Natural killer cell (primary cell): ENCODE measurements at regions not wholly inside any gene's neighbourhood (a gene's known extent, or its start where the extent isn't known, plus 50 kb on each side); places are given as distances from the start of the nearest gene placed in this dataset.
"Not testable (repeated sequence)": the region's sequence is repeated elsewhere in the genome, so short reads cannot be mapped to it uniquely, and the experiment has no call there.

Experiments used
- ATAC-seq, 3 donors: fragments of 150-1000 bp in 2 of 3; fragments of 200-7000 bp in 1 of 3; cut with Tn5 transposase; 1 replicate in 1 of 3; 2 replicates in 2 of 3; pipeline ENCODE4 v1.10.0; 2021; ENCODE audit warnings: mild to moderate bottlenecking in 2 of 3, moderate library complexity in 2 of 3
- DNase-seq, 2 donors: peaks; one replicate each; pipeline versions ENCODE4 v3.0.0 to v3.0.0-alpha.2; 2013 to 2021; ENCODE audit warnings: mixed read lengths in 1 of 2
- H3K27ac ChIP-seq: one replicate; pipeline ENCODE4 v1.5.1; 2013; ENCODE audit warnings: mild to moderate bottlenecking, low read length
- H3K27me3 ChIP-seq: one replicate; pipeline ENCODE4 v1.6.1; 2013; ENCODE audit warnings: low read length; ENCODE audit not compliant: control insufficient read depth, insufficient read depth
- H3K36me3 ChIP-seq: one replicate; pipeline ENCODE4 v1.6.1; 2013; ENCODE audit warnings: low read length; ENCODE audit not compliant: control insufficient read depth, insufficient read depth
- H3K4me1 ChIP-seq: one replicate; pipeline ENCODE4 v1.6.1; 2013; ENCODE audit warnings: low read length; ENCODE audit not compliant: control insufficient read depth, insufficient read depth
- H3K4me3 ChIP-seq: one replicate; pipeline ENCODE4 v1.5.1; 2013; ENCODE audit warnings: low read length
- H3K9me3 ChIP-seq: one replicate; pipeline ENCODE4 v1.6.1; 2013; ENCODE audit warnings: low read length; ENCODE audit not compliant: control insufficient read depth, insufficient read depth
- H3K27ac Mint-ChIP-seq, 2 donors: one replicate each; pipeline ENCODE4 v1.8.0; 2022; ENCODE audit warnings: mild to moderate bottlenecking in 2 of 2, mixed read lengths in 2 of 2, moderate library complexity in 1 of 2
- H3K27me3 Mint-ChIP-seq, 2 donors: one replicate each; pipeline ENCODE4 v1.8.0; 2022; ENCODE audit warnings: low read depth in 2 of 2, mixed read lengths in 2 of 2
- H3K36me3 Mint-ChIP-seq: one replicate; pipeline ENCODE4 v1.8.0; 2022; ENCODE audit warnings: mixed read lengths
- H3K4me1 Mint-ChIP-seq, 2 donors: one replicate each; pipeline ENCODE4 v1.8.0; 2022; ENCODE audit warnings: mixed read lengths in 2 of 2
- H3K4me3 Mint-ChIP-seq: one replicate; pipeline ENCODE4 v1.8.0; 2022; ENCODE audit warnings: mild to moderate bottlenecking, moderate library complexity, mixed read lengths
- H3K9me3 Mint-ChIP-seq, 2 donors: one replicate each; pipeline ENCODE4 v1.8.0; 2022; ENCODE audit warnings: mixed read lengths in 2 of 2
- CTCF ChIP-seq: fragments of 200-600 bp; IDR thresholded peaks from one replicate; pipeline ENCODE4 v1.8.0; 2022; ENCODE audit warnings: antibody characterized with exemption
- WGBS: methylation state at CpG from one replicate; pipeline ENCODE4 v1.1.7; 2013; ENCODE audit warnings: missing lambda C conversion rate; ENCODE audit not compliant: insufficient coverage; 5-methylcytosine and 5-hydroxymethylcytosine counted together
- intact Hi-C: fragments of 100-400 bp; cut with micrococcal nuclease; formaldehyde crosslinking; loops from one replicate; pipeline ENCODE4 v1.14.2; 2022

- WGBS: 93% methylated on average over 3 of the region's 4 CpGs
- TF ChIP-seq CTCF: no peak
- Mint-ChIP-seq H3K9me3 (peaks cover 0 to 2% of the 10 kb centered on the region in 2 donors), H3K36me3 (no peaks in the 10 kb centered on the region), H3K4me3 (no peak overlapping the region), H3K27me3 (no peaks in the 10 kb centered on the region), H3K27ac (no peak overlapping the region), H3K4me1 (no peaks in the 10 kb centered on the region)
- Histone ChIP-seq H3K4me1 (no peaks in the 10 kb centered on the region), H3K27ac (no peak overlapping the region), H3K9me3 (no peaks in the 10 kb centered on the region), H3K4me3 (no peak overlapping the region), H3K36me3 (no peaks in the 10 kb centered on the region), H3K27me3 (no peaks in the 10 kb centered on the region)
- intact Hi-C loops: loop anchor here (5.0 kb wide), 1 partner anchor 51 kb away; no protein-coding TSS in a partner anchor
- ATAC-seq (no peak), DNase-seq (no peak)
Observed at GRCh38 chr1:242662886-242663285, 138.4 kb upstream of the PLD5 start.

GRCh38 chr1:242653772-242654171 lies 129.3 kb upstream of the PLD5 start:
- H3K9me3 ChIP-seq, H3K36me3 Mint-ChIP-seq, DNase-seq, H3K4me3 ChIP-seq, H3K27ac Mint-ChIP-seq, H3K9me3 Mint-ChIP-seq, H3K4me1 Mint-ChIP-seq, H3K4me3 Mint-ChIP-seq, ATAC-seq, intact Hi-C loops, H3K36me3 ChIP-seq, H3K27me3 ChIP-seq, H3K27ac ChIP-seq, H3K27me3 Mint-ChIP-seq, H3K4me1 ChIP-seq: not testable (repeated sequence)

GRCh38 chr1:242651817-242652216 lies 127.3 kb upstream of the PLD5 start:
- DNase-seq (no peak), ATAC-seq (no peak)
- Histone ChIP-seq H3K27ac (no peak overlapping the region), H3K27me3 (no peaks in the 10 kb centered on the region), H3K9me3 (no peaks in the 10 kb centered on the region), H3K36me3 (no peaks in the 10 kb centered on the region), H3K4me1 (no peaks in the 10 kb centered on the region), H3K4me3 (no peak overlapping the region)
- WGBS: 46% methylated on average over 5 of the region's 5 CpGs
- TF ChIP-seq CTCF: no peak
- no peaks in the 10 kb centered on the region for H3K27me3 Mint-ChIP-seq
- no peaks in the 10 kb centered on the region for H3K36me3 Mint-ChIP-seq
- no peaks in the 10 kb centered on the region for H3K4me1 Mint-ChIP-seq
- H3K9me3 Mint-ChIP-seq: peaks cover 3 to 4% of the 10 kb centered on the region in 2 donors
- no peak overlapping the region for H3K27ac Mint-ChIP-seq
- intact Hi-C loops: no loop called here
- H3K4me3 Mint-ChIP-seq: no peak overlapping the region

GRCh38 chr1:242641461-242641860 lies 117.0 kb upstream of the PLD5 start:
- no peaks in the 10 kb centered on the region for H3K36me3 Mint-ChIP-seq
- H3K4me1 ChIP-seq: no peaks in the 10 kb centered on the region
- no peak overlapping the region for H3K4me3 Mint-ChIP-seq
- H3K9me3 Mint-ChIP-seq: peaks cover 2% of the 10 kb centered on the region in 2 donors
- H3K4me3 ChIP-seq: no peak overlapping the region
- H3K36me3 ChIP-seq: no peaks in the 10 kb centered on the region
- WGBS: 86% methylated on average over 3 of the region's 3 CpGs
- no peaks in the 10 kb centered on the region for H3K9me3 ChIP-seq
- intact Hi-C loops: no loop called here
- ATAC-seq (no peak), DNase-seq (no peak)
- no peak overlapping the region for H3K27ac ChIP-seq
- no peaks in the 10 kb centered on the region for H3K4me1 Mint-ChIP-seq
- TF ChIP-seq CTCF: no peak
- H3K27ac Mint-ChIP-seq: no peak overlapping the region
- no peaks in the 10 kb centered on the region for H3K27me3 ChIP-seq
- no peaks in the 10 kb centered on the region for H3K27me3 Mint-ChIP-seq
